CD14-positive monocyte (primary cell): ENCODE measurements at regions not wholly inside any gene's neighbourhood (a gene's known extent, or its start where the extent isn't known, plus 50 kb on each side); places are given as distances from the start of the nearest gene placed in this dataset.

Experiments
- DNase-seq, 3 donors: peaks; one replicate each; pipeline ENCODE4 v3.0.0-alpha.2; 2011 to 2022
- H2AFZ ChIP-seq: 2 replicates; pipeline ENCODE4 v1.6.0; 2012; ENCODE audit warnings: mild to moderate bottlenecking, low read depth, low read length, inconsistent platforms; ENCODE audit not compliant: insufficient read depth, poor library complexity, severe bottlenecking
- H3K27ac ChIP-seq, 2 donors: 1 replicate in 1 of 2; 2 replicates in 1 of 2; pipeline ENCODE4 v1.5.1; 2012 to 2013; ENCODE audit warnings: low read length in 2 of 2, control low read depth in 1 of 2, inconsistent platforms in 1 of 2, low read depth in 1 of 2, mild to moderate bottlenecking in 1 of 2
- H3K27me3 ChIP-seq, 2 donors: one replicate each; pipeline versions ENCODE4 v1.6.0 to v1.6.1; 2011 to 2013; ENCODE audit warnings: low read length in 2 of 2; ENCODE audit not compliant: control insufficient read depth in 2 of 2, insufficient read depth in 2 of 2
- H3K36me3 ChIP-seq, 2 donors: replicated peaks in 1 of 2; 1 replicate in 1 of 2; 2 replicates in 1 of 2; pipeline versions ENCODE4 v1.5.1 to v1.6.1; 2012 to 2013; ENCODE audit warnings: low read length in 2 of 2, control low read depth in 1 of 2, inconsistent platforms in 1 of 2, mild to moderate bottlenecking in 1 of 2; ENCODE audit not compliant: insufficient read depth in 2 of 2, control insufficient read depth in 1 of 2
- H3K4me1 ChIP-seq, 2 donors: 1 replicate in 1 of 2; 2 replicates in 1 of 2; pipeline versions ENCODE4 v1.5.1 to v1.6.1; 2012 to 2013; ENCODE audit warnings: low read length in 2 of 2, control low read depth in 1 of 2, inconsistent platforms in 1 of 2, mild to moderate bottlenecking in 1 of 2, moderate library complexity in 1 of 2; ENCODE audit not compliant: insufficient read depth in 2 of 2, control insufficient read depth in 1 of 2
- H3K4me2 ChIP-seq: replicated peaks from 2 replicates; pipeline ENCODE3; 2012; ENCODE audit warnings: low read length, moderate library complexity, mild to moderate bottlenecking; ENCODE audit not compliant: poor library complexity, severe bottlenecking; ENCODE audit errors: extremely low read depth
- H3K4me3 ChIP-seq, 3 experiments: fragments of 200-600 bp in 1 of 3; sonication (generic) in 1 of 3; replicated peaks in 1 of 3; 1 replicate in 2 of 3; 2 replicates in 1 of 3; pipeline ENCODE4 v1.5.1; 2011 to 2013; ENCODE audit warnings: low read length in 3 of 3, mild to moderate bottlenecking in 3 of 3, control low read depth in 2 of 3, low read depth in 2 of 3, inconsistent platforms in 1 of 3, moderate library complexity in 1 of 3
- H3K79me2 ChIP-seq: 2 replicates; pipeline ENCODE4 v1.6.0; 2012; ENCODE audit warnings: mild to moderate bottlenecking, control low read depth, inconsistent platforms, low read length, moderate library complexity; ENCODE audit not compliant: insufficient read depth
- H3K9ac ChIP-seq: 2 replicates; pipeline ENCODE4 v1.6.0; 2017; ENCODE audit warnings: low read length, mild to moderate bottlenecking; ENCODE audit not compliant: insufficient read depth, poor library complexity, severe bottlenecking
- H3K9me3 ChIP-seq, 2 donors: replicated peaks in 1 of 2; 1 replicate in 1 of 2; 2 replicates in 1 of 2; pipeline versions ENCODE4 v1.5.1 to v1.6.1; 2012 to 2013; ENCODE audit warnings: low read length in 2 of 2, control low read depth in 1 of 2; ENCODE audit not compliant: control insufficient read depth in 1 of 2, insufficient read depth in 1 of 2
- H4K20me1 ChIP-seq: 2 replicates; pipeline ENCODE4 v1.6.0; 2012; ENCODE audit warnings: mild to moderate bottlenecking, low read length, control low read depth, moderate library complexity; ENCODE audit not compliant: insufficient read depth
- H3K27ac Mint-ChIP-seq, 7 donors: one replicate each; pipeline ENCODE4 v1.8.0; 2020; ENCODE audit warnings: mild to moderate bottlenecking in 7 of 7, mixed read lengths in 7 of 7, moderate library complexity in 6 of 7, inconsistent platforms in 2 of 7
- H3K27me3 Mint-ChIP-seq, 3 donors: one replicate each; pipeline ENCODE4 v1.8.0; 2021 to 2022; ENCODE audit warnings: low read depth in 3 of 3, mild to moderate bottlenecking in 3 of 3, mixed read lengths in 3 of 3, moderate library complexity in 3 of 3, inconsistent platforms in 1 of 3
- H3K36me3 Mint-ChIP-seq, 2 donors: one replicate each; pipeline ENCODE4 v1.8.0; 2020; ENCODE audit warnings: mixed read lengths in 2 of 2, inconsistent platforms in 1 of 2, mild to moderate bottlenecking in 1 of 2
- H3K4me1 Mint-ChIP-seq: one replicate; pipeline ENCODE4 v1.8.0; 2020; ENCODE audit warnings: mild to moderate bottlenecking, mixed read lengths
- H3K4me3 Mint-ChIP-seq, 2 donors: one replicate each; pipeline ENCODE4 v1.8.0; 2020; ENCODE audit warnings: mild to moderate bottlenecking in 2 of 2, mixed read lengths in 2 of 2, moderate library complexity in 1 of 2
- H3K9me3 Mint-ChIP-seq, 7 donors: one replicate each; pipeline ENCODE4 v1.8.0; 2020 to 2022; ENCODE audit warnings: mixed read lengths in 7 of 7, mild to moderate bottlenecking in 6 of 7, moderate library complexity in 6 of 7, inconsistent platforms in 2 of 7
- WGBS: methylation state at CpG from one replicate; pipeline ENCODE4 v1.1.5; 2013; ENCODE audit warnings: missing lambda C conversion rate; ENCODE audit not compliant: insufficient coverage; 5-methylcytosine and 5-hydroxymethylcytosine counted together
- intact Hi-C, 2 donors: fragments of 100-400 bp; cut with micrococcal nuclease; formaldehyde crosslinking; loops; one replicate each; pipeline versions ENCODE4 v1.15.0 to v1.15.1; 2023
- TF ChIP-seq, protein P1 (sequence below): fragments of 200-600 bp; IDR thresholded peaks from one replicate; pipeline ENCODE4 v1.8.0; 2022; ENCODE audit warnings: antibody characterized with exemption, mild to moderate bottlenecking

DNA sequence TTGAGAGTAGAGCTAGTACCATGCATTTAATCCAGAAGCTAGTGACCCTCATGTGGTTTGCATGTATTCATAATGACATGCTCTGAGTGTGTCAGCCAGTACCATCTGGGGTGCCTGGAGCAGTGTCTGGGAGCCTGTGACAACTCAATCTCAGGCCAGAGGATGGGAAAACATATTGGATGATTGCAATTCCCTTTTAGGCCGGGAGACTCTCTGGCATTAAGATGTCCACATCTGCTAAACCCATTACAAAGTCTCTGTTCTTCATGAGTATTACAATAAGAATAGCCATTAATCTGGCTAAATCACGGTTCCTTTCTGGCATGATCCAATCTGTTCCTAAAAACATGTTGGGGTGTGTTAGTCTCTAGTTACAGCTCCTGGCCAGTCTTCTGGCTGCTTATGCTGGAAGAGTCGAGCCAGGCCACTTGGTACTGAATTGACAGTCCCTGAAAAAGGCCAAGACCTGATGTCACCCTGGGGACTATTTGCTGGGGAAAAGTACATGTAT, 475.7 kb downstream of the ENC1 start:
- TF ChIP-seq, protein P1, sequence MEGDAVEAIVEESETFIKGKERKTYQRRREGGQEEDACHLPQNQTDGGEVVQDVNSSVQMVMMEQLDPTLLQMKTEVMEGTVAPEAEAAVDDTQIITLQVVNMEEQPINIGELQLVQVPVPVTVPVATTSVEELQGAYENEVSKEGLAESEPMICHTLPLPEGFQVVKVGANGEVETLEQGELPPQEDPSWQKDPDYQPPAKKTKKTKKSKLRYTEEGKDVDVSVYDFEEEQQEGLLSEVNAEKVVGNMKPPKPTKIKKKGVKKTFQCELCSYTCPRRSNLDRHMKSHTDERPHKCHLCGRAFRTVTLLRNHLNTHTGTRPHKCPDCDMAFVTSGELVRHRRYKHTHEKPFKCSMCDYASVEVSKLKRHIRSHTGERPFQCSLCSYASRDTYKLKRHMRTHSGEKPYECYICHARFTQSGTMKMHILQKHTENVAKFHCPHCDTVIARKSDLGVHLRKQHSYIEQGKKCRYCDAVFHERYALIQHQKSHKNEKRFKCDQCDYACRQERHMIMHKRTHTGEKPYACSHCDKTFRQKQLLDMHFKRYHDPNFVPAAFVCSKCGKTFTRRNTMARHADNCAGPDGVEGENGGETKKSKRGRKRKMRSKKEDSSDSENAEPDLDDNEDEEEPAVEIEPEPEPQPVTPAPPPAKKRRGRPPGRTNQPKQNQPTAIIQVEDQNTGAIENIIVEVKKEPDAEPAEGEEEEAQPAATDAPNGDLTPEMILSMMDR = no peak
- Mint-ChIP-seq H3K36me3 (no peaks in the 10 kb centered on the region), H3K4me1 (peaks cover 4% of the 10 kb centered on the region), H3K9me3 (no peaks in the 10 kb centered on the region), H3K4me3 (no peak overlapping the region), H3K27ac (no peak overlapping the region), H3K27me3 (peaks cover 0 to 4% (median 0%) of the 10 kb centered on the region in 3 donors)
- H2AFZ ChIP-seq = no peak overlapping the region
- no peaks in the 10 kb centered on the region for H3K79me2 ChIP-seq
- no peaks in the 10 kb centered on the region for H3K27me3 ChIP-seq
- no peak overlapping the region for H3K9ac ChIP-seq
- no peak overlapping the region for H3K4me2 ChIP-seq
- H4K20me1 ChIP-seq = no peaks in the 10 kb centered on the region
- 100% methylated on average over 1 of the region's 3 CpGs for WGBS
- no peaks in the 10 kb centered on the region for H3K36me3 ChIP-seq
- no peak overlapping the region for H3K27ac ChIP-seq
- intact Hi-C loops = no loop called here
- H3K4me1 ChIP-seq = no peaks in the 10 kb centered on the region
- no peak for DNase-seq
- no peaks in the 10 kb centered on the region for H3K9me3 ChIP-seq
- H3K4me3 ChIP-seq = no peak overlapping the region

DNA sequence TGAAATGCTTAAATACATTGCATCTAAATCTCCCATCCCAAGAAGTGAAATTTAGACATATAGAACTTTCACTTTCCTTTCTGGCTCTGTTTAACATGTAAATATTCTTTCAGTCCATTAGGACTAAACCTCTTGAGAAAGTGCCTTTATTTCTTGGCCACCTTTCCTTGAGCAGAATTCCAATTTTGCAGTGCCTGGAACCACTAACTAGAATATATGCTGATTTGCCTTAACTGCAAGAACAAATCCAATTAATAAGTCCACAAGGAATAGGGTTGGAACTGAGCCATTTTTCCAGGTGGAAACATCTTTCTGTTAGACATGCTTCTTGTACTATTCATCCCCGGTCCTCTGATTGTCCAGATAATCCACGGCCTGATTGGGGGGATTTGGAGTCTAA, 478.0 kb downstream of the ENC1 start:
- DNase-seq = no peak
- peaks cover 0 to 4% (median 3%) of the 10 kb centered on the region in 3 donors for H3K27me3 Mint-ChIP-seq
- intact Hi-C loops = no loop called here
- no CpG with 5 or more reads among the region's 2 CpGs for WGBS
- peaks cover 4% of the 10 kb centered on the region for H3K4me1 Mint-ChIP-seq
- Histone ChIP-seq H3K9me3 (no peaks in the 10 kb centered on the region), H3K4me1 (no peaks in the 10 kb centered on the region), H3K4me3 (no peak overlapping the region), H4K20me1 (no peaks in the 10 kb centered on the region), H3K79me2 (no peaks in the 10 kb centered on the region), H3K27me3 (no peaks in the 10 kb centered on the region), H3K4me2 (no peak overlapping the region), H3K27ac (no peak overlapping the region), H3K36me3 (no peaks in the 10 kb centered on the region), H2AFZ (no peak overlapping the region), H3K9ac (no peak overlapping the region)
- H3K27ac Mint-ChIP-seq = no peak overlapping the region
- TF ChIP-seq, protein P1 = no peak
- H3K9me3 Mint-ChIP-seq = no peaks in the 10 kb centered on the region
- H3K36me3 Mint-ChIP-seq = no peaks in the 10 kb centered on the region
- no peak overlapping the region for H3K4me3 Mint-ChIP-seq
